ENCODE measurements at regions not wholly inside any gene's neighbourhood (a gene's known extent, or its start where the extent isn't known, plus 50 kb on each side); places are given as distances from the start of the nearest gene placed in this dataset.

GRCh38 chr1:73770109-73770905 is 427.7 kb downstream of the LRRIQ3 start:
- no peak for TF ChIP-seq CTCF (IDR thresholded peaks at IDR 0.05; ENCODE audit: insufficient read depth, low read depth, low read length)
- DNase-seq (ENCODE audit: low read depth) = no peak
- no peak overlapping the region for H3K4me3 ChIP-seq (ENCODE audit: low read depth, low read length)

GRCh38 chr1:73766786-73767348 is 431.1 kb downstream of the LRRIQ3 start:
- no peak for DNase-seq (ENCODE audit: low read depth)
- no peak overlapping the region for H3K4me3 ChIP-seq (ENCODE audit: low read depth, low read length)
- no peak for TF ChIP-seq CTCF (IDR thresholded peaks at IDR 0.05; ENCODE audit: insufficient read depth, low read depth, low read length)

GRCh38 chr1:73765551-73766233 is 432.3 kb downstream of the LRRIQ3 start:
- no peak overlapping the region for H3K4me3 ChIP-seq (ENCODE audit: low read depth, low read length)
- DNase-seq (ENCODE audit: low read depth) = no peak
- TF ChIP-seq CTCF (IDR thresholded peaks at IDR 0.05; ENCODE audit: insufficient read depth, low read depth, low read length) = no peak

GRCh38 chr1:73761559-73761958 is 436.4 kb downstream of the LRRIQ3 start:
- TF ChIP-seq CTCF (IDR thresholded peaks at IDR 0.05; ENCODE audit: insufficient read depth, low read depth, low read length) = no peak
- DNase-seq (ENCODE audit: low read depth) = no peak
- no peak overlapping the region for H3K4me3 ChIP-seq (ENCODE audit: low read depth, low read length)

- H3K4me3 ChIP-seq (ENCODE audit: low read depth, low read length) = no peak overlapping the region
- no peak for DNase-seq (ENCODE audit: low read depth)
- no peak for TF ChIP-seq CTCF (IDR thresholded peaks at IDR 0.05; ENCODE audit: insufficient read depth, low read depth, low read length)
These were observed 439.0 kb downstream of the LRRIQ3 start for GRCh38 chr1:73759011-73759410.

GRCh38 chr1:73756817-73757216 is 441.2 kb downstream of the LRRIQ3 start:
- no peak overlapping the region for H3K4me3 ChIP-seq (ENCODE audit: low read depth, low read length)
- no peak for DNase-seq (ENCODE audit: low read depth)
- no peak for TF ChIP-seq CTCF (IDR thresholded peaks at IDR 0.05; ENCODE audit: insufficient read depth, low read depth, low read length)
